DMS53 (cell line): ENCODE measurements at regions not wholly inside any gene's neighbourhood (a gene's known extent, or its start where the extent isn't known, plus 50 kb on each side); places are given as distances from the start of the nearest gene placed in this dataset.
A peak's percentile ranks its signal among the peaks of the same experiment; 100 is the strongest.
"Not testable (repeated sequence)": the region's sequence is repeated elsewhere in the genome, so short reads cannot be mapped to it uniquely, and the experiment has no call there.

Experiments used
- DNase-seq: peaks from one replicate; lab custom pipeline; 2025; lab: John Stamatoyannopoulos, UW

GRCh38 chr7:121744877-121745276 lies 128.1 kb upstream of the PTPRZ1 start:
- DNase-seq, result peak; percentile 31

- peak; percentile 16 for DNase-seq
Observed at GRCh38 chr7:121744319-121744718, 128.6 kb upstream of the PTPRZ1 start.

- peak; percentile 61 for DNase-seq
Observed at GRCh38 chr7:121741896-121742295, 131.1 kb upstream of the PTPRZ1 start.

GRCh38 chr7:121739465-121739864 lies 133.5 kb upstream of the PTPRZ1 start:
- no peak for DNase-seq

GRCh38 chr7:121730869-121731268 lies 142.1 kb upstream of the PTPRZ1 start:
- DNase-seq, result peak; percentile 66

- DNase-seq, result peak; percentile 97
Observed at GRCh38 chr7:121714559-121715303, 158.2 kb upstream of the PTPRZ1 start.

- DNase-seq, result peak; percentile 90
Observed at GRCh38 chr7:121712961-121713360, 160.0 kb upstream of the PTPRZ1 start.

GRCh38 chr7:121697731-121698316 lies 175.1 kb upstream of the PTPRZ1 start:
- DNase-seq, result no peak

- DNase-seq, result no peak
Observed at GRCh38 chr7:121696954-121697353, 176.0 kb upstream of the PTPRZ1 start.

GRCh38 chr7:121689749-121690148 lies 183.2 kb upstream of the PTPRZ1 start:
- DNase-seq, result no peak

- no peak for DNase-seq
Observed at GRCh38 chr7:121681700-121682099, 191.3 kb upstream of the PTPRZ1 start.

GRCh38 chr7:121676168-121676567 lies 196.8 kb upstream of the PTPRZ1 start:
- no peak for DNase-seq

GRCh38 chr7:121674455-121674854 lies 198.5 kb upstream of the PTPRZ1 start:
- DNase-seq, result not testable (repeated sequence)

- DNase-seq, result no peak
Observed at GRCh38 chr7:121669144-121669543, 203.8 kb upstream of the PTPRZ1 start.

GRCh38 chr7:121666306-121666705 lies 206.7 kb upstream of the PTPRZ1 start:
- no peak for DNase-seq

- no peak for DNase-seq
Observed at GRCh38 chr7:121643320-121643719, 229.6 kb upstream of the PTPRZ1 start.

GRCh38 chr7:121639705-121640104 lies 233.3 kb upstream of the PTPRZ1 start:
- DNase-seq, result no peak

- no peak for DNase-seq
Observed at GRCh38 chr7:121638286-121638685, 234.7 kb upstream of the PTPRZ1 start.

- DNase-seq, result no peak
Observed at GRCh38 chr7:121634356-121634755, 238.2 kb upstream of the FAM3C start.

GRCh38 chr7:121633186-121633585 lies 237.1 kb upstream of the FAM3C start:
- no peak for DNase-seq

GRCh38 chr7:121624958-121625357 lies 228.8 kb upstream of the FAM3C start:
- no peak for DNase-seq

GRCh38 chr7:121623130-121623872 lies 227.2 kb upstream of the FAM3C start:
- no peak for DNase-seq

GRCh38 chr7:121621937-121622336 lies 225.8 kb upstream of the FAM3C start:
- no peak for DNase-seq
